ENCODE measurements at regions not wholly inside any gene's neighbourhood (a gene's known extent, or its start where the extent isn't known, plus 50 kb on each side); places are given as distances from the start of the nearest gene placed in this dataset.

GRCh38 chr14:62082779-62083178 lies 320.6 kb downstream of the SNAPC1 start:
- H3K4me3 ChIP-seq (replicated peaks in 1 of 2; ENCODE audit: low read depth in 2 of 2, low read length in 2 of 2): no peak overlapping the region
- TF ChIP-seq CTCF (IDR thresholded peaks at IDR 0.05; ENCODE audit: low read depth, low read length): no peak
- DNase-seq (ENCODE audit: low read depth in 2 of 2): no peak

- no peak overlapping the region for H3K4me3 ChIP-seq (replicated peaks in 1 of 2; ENCODE audit: low read depth in 2 of 2, low read length in 2 of 2)
- no peak for TF ChIP-seq CTCF (IDR thresholded peaks at IDR 0.05; ENCODE audit: low read depth, low read length)
- DNase-seq (ENCODE audit: low read depth in 2 of 2): no peak
Measured at GRCh38 chr14:62084020-62084419, 321.8 kb downstream of the SNAPC1 start.

GRCh38 chr14:62087191-62087590 lies 325.0 kb downstream of the SNAPC1 start:
- TF ChIP-seq CTCF (IDR thresholded peaks at IDR 0.05; ENCODE audit: low read depth, low read length): no peak
- no peak overlapping the region for H3K4me3 ChIP-seq (replicated peaks in 1 of 2; ENCODE audit: low read depth in 2 of 2, low read length in 2 of 2)
- no peak for DNase-seq (ENCODE audit: low read depth in 2 of 2)

GRCh38 chr14:62093736-62094135 lies 331.5 kb downstream of the SNAPC1 start:
- no peak for TF ChIP-seq CTCF (IDR thresholded peaks at IDR 0.05; ENCODE audit: low read depth, low read length)
- peak in 1 of 2 donors; percentile 2 for DNase-seq (ENCODE audit: low read depth in 2 of 2)
- no peak overlapping the region for H3K4me3 ChIP-seq (replicated peaks in 1 of 2; ENCODE audit: low read depth in 2 of 2, low read length in 2 of 2)

- DNase-seq (ENCODE audit: low read depth in 2 of 2): peak in 1 of 2 donors; percentile 50
Measured at GRCh38 chr14:62097072-62097471, 334.9 kb downstream of the SNAPC1 start.

GRCh38 chr14:62097824-62098223 lies 335.6 kb downstream of the SNAPC1 start:
- no peak for DNase-seq (ENCODE audit: low read depth in 2 of 2)
- no peak overlapping the region for H3K4me3 ChIP-seq (replicated peaks in 1 of 2; ENCODE audit: low read depth in 2 of 2, low read length in 2 of 2)
- TF ChIP-seq CTCF (IDR thresholded peaks at IDR 0.05; ENCODE audit: low read depth, low read length): no peak

More at GRCh38 chr14:62097072-62097471, 334.9 kb downstream of the SNAPC1 start:
- TF ChIP-seq CTCF (IDR thresholded peaks at IDR 0.05; ENCODE audit: low read depth, low read length): no peak
- no peak overlapping the region for H3K4me3 ChIP-seq (replicated peaks in 1 of 2; ENCODE audit: low read depth in 2 of 2, low read length in 2 of 2)

- no peak overlapping the region for H3K4me3 ChIP-seq (replicated peaks in 1 of 2; ENCODE audit: low read depth in 2 of 2, low read length in 2 of 2)
- no peak for DNase-seq (ENCODE audit: low read depth in 2 of 2)
- TF ChIP-seq CTCF (IDR thresholded peaks at IDR 0.05; ENCODE audit: low read depth, low read length): no peak
Measured at GRCh38 chr14:62098357-62098756, 336.1 kb downstream of the SNAPC1 start.

All from cardiac fibroblast (primary cell).